ENCODE measurements at regions not wholly inside any gene's neighbourhood (a gene's known extent, or its start where the extent isn't known, plus 50 kb on each side); places are given as distances from the start of the nearest gene placed in this dataset.

DNA sequence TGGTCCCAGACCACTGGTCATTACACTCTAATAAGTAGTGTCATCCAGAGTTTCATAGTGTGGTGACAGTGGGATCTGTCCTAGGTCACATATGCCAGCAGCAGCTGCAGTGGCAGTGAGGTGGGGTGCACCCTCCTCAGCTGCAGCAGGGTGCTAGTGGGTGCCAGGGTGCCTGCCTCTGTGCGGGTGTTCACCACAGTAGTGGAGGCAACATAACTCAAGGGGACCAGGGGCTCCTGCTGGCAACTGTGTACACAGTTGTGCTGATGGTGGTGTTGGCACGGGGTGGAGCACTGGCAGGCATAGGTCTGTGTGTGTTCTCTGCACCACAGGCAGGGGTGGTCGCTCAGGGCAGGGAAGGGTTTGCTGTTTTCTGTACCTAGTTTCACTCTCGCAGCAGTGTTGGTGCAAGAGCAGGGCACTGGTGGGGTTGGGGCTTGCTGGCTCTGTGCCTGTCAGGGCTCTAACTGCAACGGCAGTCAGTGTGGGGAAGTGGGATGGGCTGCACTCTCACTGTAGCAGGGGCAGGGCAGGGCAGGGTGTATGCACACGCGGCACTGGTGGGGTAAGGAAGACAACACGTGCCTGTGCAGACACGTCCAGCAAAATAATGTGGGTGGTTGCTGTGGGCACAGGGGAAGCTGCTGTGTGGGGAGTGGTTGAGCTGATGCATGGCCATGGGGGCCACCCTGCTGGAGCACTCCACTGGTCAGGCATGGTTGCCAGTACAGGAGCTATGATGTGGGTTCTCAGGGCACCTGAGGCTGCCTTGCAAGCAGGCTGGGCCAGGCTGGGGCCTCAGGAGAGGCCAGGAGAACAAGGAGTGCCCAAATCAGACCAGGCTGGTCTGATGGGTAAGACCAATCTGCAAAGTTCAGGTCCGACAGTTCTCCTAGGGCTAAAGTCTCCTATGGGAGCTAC, 226.6 kb downstream of the MEIS1 start:
- no peak for DNase-seq (ENCODE audit: extremely low spot score)
- ChIA-PET CTCF (no interaction called here), POLR2A (no interaction called here)
- TF ChIP-seq FOXA1 (IDR thresholded peaks at IDR 0.05) = no peak
- no peak for TF ChIP-seq ARNT (IDR thresholded peaks at IDR 0.05)
- TF ChIP-seq LEF1 (IDR thresholded peaks at IDR 0.05; ENCODE audit: borderline replicate concordance) = no peak
- no peak for TF ChIP-seq ZNF384 (IDR thresholded peaks at IDR 0.05)
- TF ChIP-seq NFRKB (IDR thresholded peaks at IDR 0.05) = no peak
- TF ChIP-seq CTBP1 (IDR thresholded peaks at IDR 0.05; ENCODE audit: borderline replicate concordance) = no peak
- TF ChIP-seq BHLHE40 (IDR thresholded peaks at IDR 0.05; ENCODE audit: borderline replicate concordance) = no peak
- no peak for TF ChIP-seq SP1 (IDR thresholded peaks at IDR 0.05)
- no peak for TF ChIP-seq SUZ12 (IDR thresholded peaks at IDR 0.05)
- TF ChIP-seq FOXM1 (IDR thresholded peaks at IDR 0.05; ENCODE audit: borderline replicate concordance) = no peak
- TF ChIP-seq HDGF (IDR thresholded peaks at IDR 0.05; ENCODE audit: borderline replicate concordance) = no peak
- TF ChIP-seq FOXK2 (IDR thresholded peaks at IDR 0.05) = no peak
- no peak for TF ChIP-seq L3MBTL2 (conservative IDR thresholded peaks at IDR 0.05)
- no peak for TF ChIP-seq TARDBP (IDR thresholded peaks at IDR 0.05)
- TF ChIP-seq ELF4 (IDR thresholded peaks at IDR 0.05) = no peak
- TF ChIP-seq, protein P1, sequence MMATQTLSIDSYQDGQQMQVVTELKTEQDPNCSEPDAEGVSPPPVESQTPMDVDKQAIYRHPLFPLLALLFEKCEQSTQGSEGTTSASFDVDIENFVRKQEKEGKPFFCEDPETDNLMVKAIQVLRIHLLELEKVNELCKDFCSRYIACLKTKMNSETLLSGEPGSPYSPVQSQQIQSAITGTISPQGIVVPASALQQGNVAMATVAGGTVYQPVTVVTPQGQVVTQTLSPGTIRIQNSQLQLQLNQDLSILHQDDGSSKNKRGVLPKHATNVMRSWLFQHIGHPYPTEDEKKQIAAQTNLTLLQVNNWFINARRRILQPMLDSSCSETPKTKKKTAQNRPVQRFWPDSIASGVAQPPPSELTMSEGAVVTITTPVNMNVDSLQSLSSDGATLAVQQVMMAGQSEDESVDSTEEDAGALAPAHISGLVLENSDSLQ (IDR thresholded peaks at IDR 0.05) = no peak

DNA sequence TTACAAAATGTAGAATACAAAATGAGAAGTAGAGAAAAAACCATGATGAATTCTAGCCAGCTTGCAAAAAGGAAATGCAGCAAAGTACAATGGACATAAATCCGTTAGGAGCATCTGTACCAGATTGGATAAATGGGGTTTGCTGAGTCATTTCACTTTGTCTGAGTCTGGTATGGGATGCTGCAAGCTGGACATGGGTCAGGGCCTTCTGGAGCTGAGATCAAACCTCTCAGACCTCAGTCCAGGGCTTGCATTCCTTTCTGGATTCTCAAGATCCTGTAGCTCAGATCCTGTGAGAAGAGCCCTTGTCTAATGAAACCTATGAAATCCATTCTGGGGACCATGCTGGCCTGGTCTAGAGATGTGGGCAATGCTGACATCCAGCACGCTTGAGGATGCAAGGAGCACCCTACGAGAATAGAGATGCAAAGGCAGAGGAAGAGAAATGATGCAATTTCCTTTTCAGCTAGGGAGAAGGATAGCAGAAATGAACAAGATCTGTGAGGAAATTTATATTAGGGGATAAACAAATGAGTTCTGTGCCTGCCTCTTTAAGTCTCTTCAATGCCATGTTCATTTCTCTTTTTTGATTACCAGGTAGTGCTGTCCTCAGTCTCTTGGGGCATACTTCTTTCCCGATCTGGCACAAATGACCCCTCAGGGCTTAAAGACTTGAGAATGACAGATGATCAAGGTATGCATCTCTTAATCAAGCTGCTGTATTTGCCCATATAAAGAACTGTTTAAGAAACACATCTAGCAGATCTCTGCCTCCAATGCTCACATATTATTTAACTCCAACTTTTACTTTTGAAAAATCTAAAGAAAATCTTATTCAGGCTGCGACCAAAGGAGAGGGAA, 230.4 kb downstream of the MEIS1 start:
- ChIA-PET POLR2A (interaction anchor here (1.0 kb wide), 1 partner anchor 18 kb away, joined by 3 read pairs; no protein-coding TSS in a partner anchor), CTCF (no interaction called here)
- no peak for TF ChIP-seq SP1 (IDR thresholded peaks at IDR 0.05)
- no peak for TF ChIP-seq BHLHE40 (IDR thresholded peaks at IDR 0.05; ENCODE audit: borderline replicate concordance)
- TF ChIP-seq HDGF (IDR thresholded peaks at IDR 0.05; ENCODE audit: borderline replicate concordance) = no peak
- no peak for TF ChIP-seq LEF1 (IDR thresholded peaks at IDR 0.05; ENCODE audit: borderline replicate concordance)
- no peak for TF ChIP-seq ARNT (IDR thresholded peaks at IDR 0.05)
- TF ChIP-seq FOXK2 (IDR thresholded peaks at IDR 0.05) = no peak
- TF ChIP-seq NFRKB (IDR thresholded peaks at IDR 0.05) = no peak
- TF ChIP-seq ZNF384 (IDR thresholded peaks at IDR 0.05) = no peak
- no peak for TF ChIP-seq FOXM1 (IDR thresholded peaks at IDR 0.05; ENCODE audit: borderline replicate concordance)
- TF ChIP-seq SUZ12 (IDR thresholded peaks at IDR 0.05) = no peak
- no peak for TF ChIP-seq TARDBP (IDR thresholded peaks at IDR 0.05)
- TF ChIP-seq, protein P1 (IDR thresholded peaks at IDR 0.05) = no peak
- no peak for TF ChIP-seq L3MBTL2 (conservative IDR thresholded peaks at IDR 0.05)
- no peak for TF ChIP-seq CTBP1 (IDR thresholded peaks at IDR 0.05; ENCODE audit: borderline replicate concordance)
- no peak for DNase-seq (ENCODE audit: extremely low spot score)

DNA sequence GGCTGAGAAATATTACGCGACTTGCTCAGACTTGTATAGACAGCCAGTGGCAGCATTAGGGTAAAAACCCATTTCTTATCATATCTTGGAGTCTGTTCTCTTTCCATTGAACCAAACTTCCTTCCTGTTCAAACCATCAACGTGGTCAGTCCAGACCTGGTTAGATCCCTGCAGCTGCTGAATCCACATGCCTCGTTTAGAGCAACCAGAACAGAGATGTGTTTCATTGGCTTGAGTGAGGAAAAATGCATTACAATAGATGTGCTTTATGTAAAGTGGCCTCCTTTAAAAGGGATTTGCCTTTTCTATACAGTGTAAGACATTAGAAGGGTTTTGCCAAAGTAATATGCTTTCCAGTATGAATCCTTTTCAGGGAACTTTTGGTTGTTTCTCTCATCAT, 232.4 kb downstream of the MEIS1 start:
- no peak for DNase-seq (ENCODE audit: extremely low spot score)
- CTCF ChIA-PET = no interaction called here
- TF ChIP-seq HDGF (IDR thresholded peaks at IDR 0.05; ENCODE audit: borderline replicate concordance) (no peak), L3MBTL2 (conservative IDR thresholded peaks at IDR 0.05) (no peak), SUZ12 (IDR thresholded peaks at IDR 0.05) (no peak), FOXM1 (IDR thresholded peaks at IDR 0.05; ENCODE audit: borderline replicate concordance) (no peak), FOXA1 (IDR thresholded peaks at IDR 0.05) (no peak), LEF1 (IDR thresholded peaks at IDR 0.05; ENCODE audit: borderline replicate concordance) (no peak), TARDBP (IDR thresholded peaks at IDR 0.05) (no peak), BHLHE40 (IDR thresholded peaks at IDR 0.05; ENCODE audit: borderline replicate concordance) (no peak), SP1 (IDR thresholded peaks at IDR 0.05) (no peak), NFRKB (IDR thresholded peaks at IDR 0.05) (no peak), ZNF384 (IDR thresholded peaks at IDR 0.05) (no peak)
- POLR2A ChIA-PET = no interaction called here

DNA sequence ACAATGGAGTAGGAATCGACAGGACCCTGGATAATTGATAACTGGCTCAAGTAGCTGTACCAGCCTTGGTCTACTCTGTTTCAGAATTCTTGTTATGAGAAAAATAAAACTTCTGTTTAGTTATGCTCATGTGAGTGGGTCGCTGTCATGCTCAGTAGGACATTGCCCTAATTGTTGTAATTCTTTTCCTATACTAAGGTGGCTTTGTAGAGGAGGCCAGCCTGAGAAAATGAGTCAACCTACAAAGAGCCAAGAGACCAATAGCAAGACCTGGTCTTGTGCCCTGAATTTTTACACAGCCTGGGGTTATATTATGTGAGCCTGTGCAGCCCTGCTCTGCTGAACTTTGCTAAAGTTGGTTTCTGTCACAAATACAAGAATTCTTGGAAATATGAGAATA, 238.4 kb downstream of the MEIS1 start:
- TF ChIP-seq SUZ12 (IDR thresholded peaks at IDR 0.05) (no peak), HDGF (IDR thresholded peaks at IDR 0.05; ENCODE audit: borderline replicate concordance) (no peak), ZNF384 (IDR thresholded peaks at IDR 0.05) (no peak), ARNT (IDR thresholded peaks at IDR 0.05) (no peak), LEF1 (IDR thresholded peaks at IDR 0.05; ENCODE audit: borderline replicate concordance) (no peak), TARDBP (IDR thresholded peaks at IDR 0.05) (no peak), FOXA1 (IDR thresholded peaks at IDR 0.05) (no peak), L3MBTL2 (conservative IDR thresholded peaks at IDR 0.05) (no peak), FOXM1 (IDR thresholded peaks at IDR 0.05; ENCODE audit: borderline replicate concordance) (no peak), SP1 (IDR thresholded peaks at IDR 0.05) (no peak), CTBP1 (IDR thresholded peaks at IDR 0.05; ENCODE audit: borderline replicate concordance) (no peak), NFRKB (IDR thresholded peaks at IDR 0.05) (no peak), FOXK2 (IDR thresholded peaks at IDR 0.05) (no peak), BHLHE40 (IDR thresholded peaks at IDR 0.05; ENCODE audit: borderline replicate concordance) (no peak), ELF4 (IDR thresholded peaks at IDR 0.05) (no peak)
- TF ChIP-seq, protein P1 (IDR thresholded peaks at IDR 0.05) = no peak
- ChIA-PET CTCF (no interaction called here), POLR2A (no interaction called here)
- no peak for DNase-seq (ENCODE audit: extremely low spot score)

DNA sequence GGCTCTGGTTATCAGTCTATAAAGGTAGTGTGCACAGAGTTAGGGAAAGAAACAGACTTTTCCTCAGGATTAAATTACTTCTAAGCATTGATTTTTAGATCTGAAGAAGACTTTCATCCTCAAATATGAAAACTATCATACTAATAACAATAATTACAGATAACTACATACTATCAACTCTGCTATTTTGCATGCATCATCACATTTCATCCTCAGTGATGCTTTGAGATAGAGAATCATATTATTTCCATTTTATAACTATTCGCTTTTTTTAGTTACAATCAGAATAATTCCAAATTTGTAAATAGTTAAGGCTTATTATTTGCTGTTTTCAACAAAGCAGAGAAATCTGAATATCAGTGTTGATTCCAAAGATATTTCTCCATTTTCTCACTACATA, 239.2 kb downstream of the MEIS1 start:
- no peak for DNase-seq (ENCODE audit: extremely low spot score)
- TF ChIP-seq ZNF384 (IDR thresholded peaks at IDR 0.05) (no peak), SUZ12 (IDR thresholded peaks at IDR 0.05) (no peak), CTBP1 (IDR thresholded peaks at IDR 0.05; ENCODE audit: borderline replicate concordance) (no peak), SP1 (IDR thresholded peaks at IDR 0.05) (no peak), FOXA1 (IDR thresholded peaks at IDR 0.05) (no peak), L3MBTL2 (conservative IDR thresholded peaks at IDR 0.05) (no peak), HDGF (IDR thresholded peaks at IDR 0.05; ENCODE audit: borderline replicate concordance) (no peak)
- ChIA-PET CTCF (no interaction called here), POLR2A (no interaction called here)

Measured in HEK293T (cell line).